Esophagus squamous epithelium (tissue), 4 donors: ENCODE measurements at regions not wholly inside any gene's neighbourhood (a gene's known extent, or its start where the extent isn't known, plus 50 kb on each side); places are given as distances from the start of the nearest gene placed in this dataset.

Experiments used
- CTCF ChIP-seq, 6 experiments: fragments of 450-650 bp in 4 of 6; fragments of 200-600 bp in 2 of 6; sonication (generic) in 2 of 6; IDR thresholded peaks; one replicate each; pipeline ENCODE4 v1.5.1; 2016 to 2019; ENCODE audit warnings: antibody characterized with exemption in 6 of 6, mild to moderate bottlenecking in 4 of 6, moderate library complexity in 4 of 6
- POLR2A ChIP-seq, 4 donors: fragments of 450-650 bp; IDR thresholded peaks; one replicate each; pipeline ENCODE4 v1.6.1; 2017; ENCODE audit warnings: antibody characterized with exemption in 4 of 4, mild to moderate bottlenecking in 4 of 4, moderate library complexity in 3 of 4

GRCh38 chr1:194731025-194731424 is 1544.6 kb upstream of the B3GALT2 start:
- no peak for TF ChIP-seq CTCF (IDR thresholded peaks at IDR 0.05)
- TF ChIP-seq POLR2A (IDR thresholded peaks at IDR 0.05): no peak
